ENCODE measurements at regions not wholly inside any gene's neighbourhood (a gene's known extent, or its start where the extent isn't known, plus 50 kb on each side); places are given as distances from the start of the nearest gene placed in this dataset.

GRCh38 chr1:56418151-56418631, 161.2 kb downstream of the PLPP3 start:
- TF ChIP-seq ZNF274 (CRISPR knock-in tag; IDR thresholded peaks at IDR 0.05) (no peak), SNAI1 (CRISPR knock-in tag; IDR thresholded peaks at IDR 0.05; ENCODE audit: borderline replicate concordance) (no peak), CBX2 (IDR thresholded peaks at IDR 0.05; ENCODE audit: low read depth, low read length) (no peak), CBX2 (CRISPR knock-in tag; IDR thresholded peaks at IDR 0.05; ENCODE audit: low read depth) (no peak), GTF2F1 (IDR thresholded peaks at IDR 0.05; ENCODE audit: low read length) (no peak), U2AF1 (optimal IDR thresholded peaks at IDR 0.05; ENCODE audit: low read depth, low read length) (no peak), DNMT3B (CRISPR knock-in tag; conservative IDR thresholded peaks at IDR 0.05) (no peak)
